Inflammatory macrophage (primary cell): ENCODE measurements at regions not wholly inside any gene's neighbourhood (a gene's known extent, or its start where the extent isn't known, plus 50 kb on each side); places are given as distances from the start of the nearest gene placed in this dataset.
A peak's percentile ranks its signal among the peaks of the same experiment; 100 is the strongest.
"Not testable (repeated sequence)": the region's sequence is repeated elsewhere in the genome, so short reads cannot be mapped to it uniquely, and the experiment has no call there.

Source experiments
- DNase-seq, 2 donors: peaks; one replicate each; pipeline ENCODE4 v3.0.0-alpha.2; 2020 to 2022

DNA sequence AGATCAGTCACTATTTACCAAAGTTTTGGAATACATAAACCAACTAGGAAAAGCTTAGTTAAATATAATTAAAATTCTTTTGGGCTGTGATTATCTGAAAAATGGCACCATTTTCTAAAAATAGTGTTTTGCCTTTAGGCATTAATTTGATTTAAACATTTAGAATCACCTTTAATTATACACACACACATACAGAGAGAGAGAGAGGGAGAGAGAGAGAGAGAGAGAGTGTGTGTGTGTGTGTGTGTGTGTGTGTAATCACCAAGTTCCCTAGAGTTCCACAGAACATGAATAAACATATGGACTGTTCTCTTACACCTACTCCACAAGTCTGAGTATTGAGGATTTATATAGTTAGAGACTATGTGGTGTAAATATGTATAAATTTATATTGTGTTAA, 141.2 kb upstream of the ATXN1 start:
- peak in 1 of 2 donors; percentile 9 for DNase-seq

DNA sequence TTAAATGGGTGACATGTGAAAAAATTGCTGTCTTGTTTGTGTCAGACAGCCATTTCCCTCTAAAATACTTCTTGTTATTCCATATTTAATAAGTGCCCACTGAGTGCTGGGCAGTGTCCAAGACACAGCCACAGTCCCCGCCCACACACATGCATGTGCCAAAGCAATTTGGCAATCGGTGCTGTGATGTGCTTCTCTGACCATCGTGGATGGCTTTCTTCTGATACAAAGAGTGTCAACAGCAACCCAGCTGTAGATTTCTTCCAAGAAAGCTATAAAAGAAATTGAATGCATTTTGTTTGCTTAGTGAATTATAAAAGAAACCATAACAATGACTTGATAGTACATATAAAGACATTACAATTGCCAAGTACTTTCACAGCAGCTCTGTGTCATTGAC, 140.5 kb upstream of the ATXN1 start:
- DNase-seq, result peak; percentile 94 to 95

DNA sequence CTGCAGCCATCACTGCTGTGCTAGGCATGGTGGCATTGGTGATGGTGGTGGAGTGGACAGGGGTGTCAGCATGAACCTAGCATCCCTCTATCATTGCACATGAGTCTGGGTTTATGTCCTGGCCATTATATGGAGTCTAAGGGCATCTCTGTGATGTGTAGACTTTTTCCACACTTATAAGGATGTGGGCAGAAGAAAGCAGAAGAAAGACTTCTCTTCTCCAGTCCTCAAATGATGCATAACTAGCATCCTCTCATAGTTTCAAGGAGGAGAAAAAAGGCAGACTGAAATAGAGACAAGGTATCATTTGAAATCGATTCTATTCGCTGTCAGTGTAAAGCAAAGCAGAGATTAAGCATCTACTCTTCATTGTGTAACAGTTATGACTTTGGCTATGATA, 140.0 kb upstream of the ATXN1 start:
- peak; percentile 36 to 65 for DNase-seq

DNA sequence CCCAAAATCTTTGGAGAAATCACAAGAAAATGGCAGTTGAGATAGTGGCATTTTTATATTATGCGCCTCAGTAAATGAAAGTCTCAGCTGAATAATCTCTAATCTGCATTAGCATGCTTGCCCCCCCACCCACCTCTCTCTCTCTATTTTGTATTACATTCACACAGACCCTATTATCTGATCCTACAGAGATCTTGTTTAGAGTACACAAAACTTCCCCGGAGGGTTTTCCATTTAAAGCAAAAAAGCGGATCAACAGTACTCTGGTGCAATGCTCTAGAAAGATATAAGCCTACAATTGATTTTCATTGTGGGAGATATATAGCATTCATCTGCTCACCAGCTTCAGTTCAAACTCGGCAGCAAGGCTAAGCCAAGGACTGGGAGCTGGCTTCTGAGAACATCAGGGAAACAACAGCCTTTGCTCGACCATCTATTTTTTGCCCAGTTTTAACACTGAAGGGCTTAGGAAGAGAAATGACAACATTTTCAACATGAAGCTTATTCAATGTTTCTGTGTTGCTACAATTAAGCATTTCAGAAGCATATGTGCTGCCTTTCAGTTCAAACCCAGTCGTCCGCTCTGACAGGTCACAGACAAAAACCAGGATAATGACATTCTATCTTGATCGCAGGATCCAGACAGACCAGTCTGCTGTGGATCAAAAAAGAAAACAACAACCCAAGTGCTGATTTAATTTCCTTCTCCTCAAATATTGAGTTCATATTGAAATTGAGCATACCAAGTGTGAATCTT, 137.6 kb upstream of the ATXN1 start:
- DNase-seq, result no peak

DNA sequence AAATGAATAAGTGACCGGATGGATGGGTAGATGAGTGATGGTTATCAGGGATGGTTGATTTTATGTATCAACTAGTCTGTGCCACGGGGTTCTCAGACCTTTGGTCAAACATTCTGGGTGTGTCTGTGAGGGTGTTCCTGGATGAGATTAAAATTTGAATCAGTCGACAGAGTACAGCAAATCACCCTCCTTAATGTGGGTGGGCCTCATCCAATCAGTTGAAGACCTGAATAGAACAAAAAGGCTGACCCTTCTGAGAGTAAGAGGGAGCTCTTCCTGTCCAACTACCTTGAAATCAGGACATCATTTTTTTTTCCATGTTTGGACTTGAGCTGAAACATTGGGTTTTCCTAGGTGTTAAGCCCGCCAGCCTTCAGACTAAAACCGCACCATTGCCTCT, 136.4 kb upstream of the ATXN1 start:
- DNase-seq, result no peak

DNA sequence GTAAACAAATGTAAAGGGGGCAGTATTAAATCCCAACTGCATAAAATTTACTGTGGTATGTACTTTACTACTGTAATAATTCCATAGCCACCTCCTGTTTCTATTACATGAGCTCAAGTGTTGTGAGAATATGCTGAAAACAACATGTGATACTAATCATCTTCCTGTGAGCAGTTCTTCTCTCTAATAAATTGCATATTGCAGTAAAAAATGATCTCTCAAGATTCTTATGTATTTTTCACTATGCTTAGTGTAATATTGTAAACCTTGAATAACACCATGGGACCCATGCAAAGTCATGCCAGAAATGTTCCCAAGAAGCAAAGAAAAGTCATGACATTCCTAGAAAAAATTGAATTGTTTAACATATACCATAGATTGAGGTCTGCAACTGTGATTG, 133.0 kb upstream of the ATXN1 start:
- no peak for DNase-seq

DNA sequence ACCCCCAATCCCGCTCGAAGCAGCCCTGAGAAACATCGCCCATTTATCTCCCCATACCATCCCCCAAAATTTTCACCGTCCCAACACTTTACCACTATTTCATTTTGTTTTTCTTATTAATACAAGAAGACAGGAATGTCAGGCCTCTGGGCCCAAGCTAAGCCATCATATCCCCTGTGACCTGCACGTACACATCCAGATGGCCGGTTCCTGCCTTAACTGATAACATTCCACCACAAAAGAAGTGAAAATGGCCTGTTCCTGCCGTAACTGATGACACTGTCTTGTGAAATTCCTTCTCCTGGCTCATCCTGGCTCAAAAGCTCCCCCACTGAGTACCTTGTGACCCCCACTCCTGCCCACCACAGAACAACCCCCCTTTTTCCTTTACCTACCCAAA, 129.8 kb upstream of the ATXN1 start:
- DNase-seq, result not testable (repeated sequence)

DNA sequence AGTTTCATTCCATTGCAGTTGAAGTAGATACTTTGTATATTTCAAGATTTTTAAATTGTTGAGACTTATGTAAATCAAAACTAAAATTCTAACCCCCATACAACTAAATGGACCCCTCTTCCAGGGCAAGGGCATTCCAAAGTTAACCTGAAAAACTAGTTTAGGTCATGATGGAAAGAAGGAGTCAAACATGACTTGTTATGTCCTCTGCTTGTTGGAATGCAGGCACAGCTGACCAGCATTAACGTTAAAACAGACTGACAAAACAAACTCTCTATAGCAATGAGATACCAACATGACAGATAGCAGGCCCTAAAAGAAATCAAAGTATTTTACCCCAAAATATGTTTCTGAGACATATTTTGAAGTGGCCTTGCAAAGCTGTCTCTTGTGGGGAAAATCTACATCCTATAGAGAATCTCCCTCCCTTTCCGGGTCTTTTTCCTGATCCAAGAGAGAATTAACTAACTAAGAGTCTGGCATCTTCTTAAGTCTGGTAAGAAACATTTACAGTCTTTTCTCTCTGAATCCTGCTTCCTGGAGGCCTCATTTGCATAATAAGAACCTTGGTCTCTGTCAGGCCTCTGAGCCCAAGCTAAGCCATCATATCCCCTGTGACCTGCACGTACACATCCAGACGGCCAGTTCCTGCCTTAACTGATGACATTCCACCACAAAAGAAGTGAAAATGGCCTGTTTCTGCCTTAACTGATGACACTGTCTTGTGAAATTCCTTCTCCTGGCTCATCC, 124.3 kb upstream of the ATXN1 start:
- DNase-seq, result no peak

DNA sequence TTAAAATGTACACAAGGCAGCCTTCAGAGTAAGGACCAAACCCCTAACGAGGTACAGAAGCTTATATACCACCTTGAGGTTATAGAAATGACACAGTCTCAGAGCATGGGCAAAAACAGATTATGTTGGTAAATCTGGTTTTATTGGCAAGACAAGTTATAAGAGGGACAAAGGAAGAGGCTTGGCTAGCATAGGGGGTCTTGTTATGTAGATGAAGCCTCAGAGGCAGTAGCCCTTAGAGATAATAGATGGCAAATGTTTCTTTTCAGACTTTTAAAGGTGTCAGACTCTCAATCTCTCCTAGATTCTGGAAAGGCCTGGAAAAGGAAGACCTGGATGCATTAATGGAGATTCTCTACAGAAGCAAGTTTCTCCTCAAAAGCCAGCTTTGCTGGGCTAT, 123.3 kb upstream of the ATXN1 start:
- DNase-seq, result no peak

DNA sequence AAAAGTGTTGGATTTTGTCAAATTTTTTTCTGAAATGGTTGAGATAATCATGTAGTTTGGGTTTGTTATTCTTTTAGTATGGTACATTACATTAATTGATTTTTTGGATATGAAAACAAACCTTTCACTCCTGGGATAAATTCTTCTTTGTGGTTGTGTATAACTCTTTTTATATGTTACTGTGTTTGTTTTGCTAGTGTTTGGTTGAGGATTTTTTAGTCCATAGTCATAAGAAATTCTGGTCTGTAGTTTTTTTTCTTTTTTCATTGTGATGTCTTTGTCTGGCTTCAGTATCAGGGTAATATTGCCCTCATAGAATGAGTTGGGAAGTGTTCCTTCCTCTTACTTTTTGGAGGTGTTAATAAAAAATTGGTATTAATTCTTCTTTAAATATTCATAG, 122.2 kb upstream of the ATXN1 start:
- no peak for DNase-seq

DNA sequence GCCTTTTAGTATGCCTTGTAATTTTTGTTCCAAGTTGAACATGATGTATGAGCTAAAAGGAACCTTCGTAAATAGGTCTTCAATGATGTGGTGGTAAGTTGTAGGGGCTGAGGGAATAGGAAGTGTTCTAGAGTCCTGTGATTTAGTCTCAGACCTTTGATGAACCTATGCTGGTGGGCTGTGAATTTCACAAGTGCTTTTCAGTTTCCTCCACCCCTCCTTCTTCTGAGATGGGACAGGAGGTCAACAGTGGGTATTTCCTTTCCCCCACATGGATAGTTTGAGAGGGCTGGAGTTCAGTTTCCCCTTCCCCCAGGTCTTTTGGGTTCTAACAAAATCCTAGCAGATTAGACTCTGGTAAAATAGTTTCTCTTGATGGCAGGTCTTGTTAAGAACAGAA, 121.0 kb upstream of the ATXN1 start:
- DNase-seq, result no peak

DNA sequence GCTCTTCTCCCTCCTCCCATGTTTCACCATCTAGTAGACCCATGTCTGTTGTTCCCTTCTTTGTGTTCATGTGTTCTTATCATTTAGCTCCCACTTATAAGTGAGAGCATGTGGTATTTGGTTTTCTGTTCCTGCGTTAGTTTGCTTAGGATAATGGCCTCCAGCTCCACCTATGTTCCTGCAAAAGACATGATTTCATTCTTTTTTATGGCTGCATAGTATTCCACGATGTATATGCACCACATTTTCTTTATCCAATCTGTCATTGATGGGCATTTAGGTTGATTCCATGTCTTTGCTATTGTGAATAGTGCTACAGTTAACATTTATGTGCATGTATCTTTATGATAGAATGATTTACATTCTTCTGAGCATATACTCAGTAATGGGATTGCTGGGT, 115.6 kb upstream of the ATXN1 start:
- not testable (repeated sequence) for DNase-seq

DNA sequence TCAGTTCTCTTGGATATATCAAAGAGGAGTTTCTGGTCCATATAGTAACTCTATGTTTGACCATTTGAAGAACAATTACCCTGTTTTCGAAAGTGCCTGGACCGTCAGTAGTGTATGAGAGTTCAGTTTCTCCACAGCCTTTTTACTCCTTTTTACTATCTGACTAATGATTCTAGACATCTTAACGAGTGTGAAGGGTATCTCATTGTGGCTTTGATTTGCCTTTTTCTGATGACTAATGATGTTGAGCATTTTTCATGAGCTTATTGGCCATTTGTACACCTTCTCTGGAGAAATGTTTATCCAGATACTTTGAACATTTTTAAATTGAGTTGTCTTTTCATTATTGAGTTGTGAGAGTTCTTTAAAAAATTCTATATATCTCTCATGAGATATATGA, 114.9 kb upstream of the ATXN1 start:
- no peak for DNase-seq

DNA sequence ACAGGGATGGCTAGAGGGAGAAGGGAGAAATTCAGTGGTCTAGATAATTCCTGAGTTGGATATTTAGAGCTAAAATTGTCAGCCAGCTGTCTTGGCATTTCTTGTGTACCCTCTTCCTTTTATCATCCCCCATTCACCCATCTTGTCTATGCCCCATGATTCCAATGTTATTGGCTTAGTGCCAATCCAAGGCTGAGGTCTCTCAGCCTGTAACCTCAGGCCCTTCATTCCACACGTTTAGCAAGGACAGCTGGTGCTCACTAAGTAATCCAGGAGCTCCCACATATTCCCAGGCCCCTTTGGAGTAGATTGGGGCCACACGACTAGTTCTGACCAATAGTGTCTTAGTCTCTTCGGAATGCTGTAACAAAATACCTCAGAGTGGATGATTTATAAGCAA, 112.4 kb upstream of the ATXN1 start:
- DNase-seq, result no peak

DNA sequence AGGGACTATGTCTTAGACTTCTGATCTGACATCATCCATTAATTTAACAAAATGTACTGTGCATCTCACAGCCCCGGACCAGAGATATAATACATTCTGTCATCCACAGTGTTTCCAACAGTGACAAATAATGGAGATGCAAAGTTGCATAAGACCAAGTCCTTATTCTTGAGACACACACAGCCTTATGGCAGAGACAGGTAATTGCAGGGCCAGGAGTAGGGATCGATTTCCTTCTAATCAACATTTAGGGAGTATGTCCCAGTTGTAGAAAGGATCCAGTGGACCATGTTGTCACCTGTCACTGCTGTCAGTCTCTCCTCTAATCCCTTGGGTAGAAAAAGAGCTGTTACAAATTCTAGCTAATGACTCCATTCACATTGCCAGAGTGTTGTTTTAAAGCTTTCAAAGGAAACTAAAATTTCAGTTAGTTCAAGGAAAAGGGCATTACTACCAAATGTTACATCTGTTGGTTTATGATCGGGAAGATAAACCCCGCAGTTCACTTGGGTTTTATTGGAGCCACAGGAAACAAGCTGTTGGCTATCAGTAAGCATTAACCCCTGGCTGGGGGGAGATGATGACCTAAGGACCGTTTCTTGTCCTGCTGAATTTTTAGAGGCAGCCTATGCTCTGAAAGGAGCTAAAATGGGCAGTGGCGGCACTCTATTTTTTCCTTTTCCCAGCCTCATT, 111.4 kb upstream of the ATXN1 start:
- no peak for DNase-seq

DNA sequence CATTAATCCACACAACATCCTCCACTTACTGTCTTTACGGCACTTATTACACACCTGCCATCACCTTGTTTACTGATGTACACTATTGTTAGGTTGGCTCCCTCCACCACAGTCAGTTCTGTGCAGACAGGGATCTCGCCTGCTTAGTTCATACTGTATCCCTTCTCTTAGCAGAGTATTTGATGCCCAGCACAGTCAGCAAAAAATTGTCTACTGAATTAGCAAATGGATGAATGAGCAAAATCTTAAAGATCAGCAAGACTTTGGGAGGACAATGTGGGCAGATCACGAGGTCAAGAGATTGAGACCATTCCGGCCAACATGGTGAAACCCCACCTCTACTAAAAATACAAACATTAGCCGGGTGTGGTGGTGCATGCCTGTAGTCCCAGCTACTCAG, 109.8 kb upstream of the ATXN1 start:
- DNase-seq, result no peak

DNA sequence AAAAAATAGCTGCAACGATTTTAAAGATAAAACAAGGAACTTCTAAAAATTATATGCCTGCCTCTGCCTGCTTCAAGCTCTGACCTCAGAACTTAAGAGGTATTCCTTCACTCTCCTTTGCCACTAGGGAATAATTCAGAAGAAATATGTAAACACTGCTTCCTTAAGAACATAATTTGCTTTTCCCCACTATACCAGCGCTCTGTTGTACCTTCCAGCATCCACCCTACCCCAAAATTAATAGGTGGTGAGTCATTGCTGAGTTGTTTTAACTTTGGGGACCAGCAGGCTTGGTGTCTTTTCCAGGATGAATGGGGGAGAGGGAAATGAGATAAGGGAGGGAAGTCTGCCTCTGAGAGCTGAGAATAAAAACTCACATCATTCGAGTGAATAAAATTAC, 107.7 kb upstream of the ATXN1 start:
- DNase-seq, result no peak

DNA sequence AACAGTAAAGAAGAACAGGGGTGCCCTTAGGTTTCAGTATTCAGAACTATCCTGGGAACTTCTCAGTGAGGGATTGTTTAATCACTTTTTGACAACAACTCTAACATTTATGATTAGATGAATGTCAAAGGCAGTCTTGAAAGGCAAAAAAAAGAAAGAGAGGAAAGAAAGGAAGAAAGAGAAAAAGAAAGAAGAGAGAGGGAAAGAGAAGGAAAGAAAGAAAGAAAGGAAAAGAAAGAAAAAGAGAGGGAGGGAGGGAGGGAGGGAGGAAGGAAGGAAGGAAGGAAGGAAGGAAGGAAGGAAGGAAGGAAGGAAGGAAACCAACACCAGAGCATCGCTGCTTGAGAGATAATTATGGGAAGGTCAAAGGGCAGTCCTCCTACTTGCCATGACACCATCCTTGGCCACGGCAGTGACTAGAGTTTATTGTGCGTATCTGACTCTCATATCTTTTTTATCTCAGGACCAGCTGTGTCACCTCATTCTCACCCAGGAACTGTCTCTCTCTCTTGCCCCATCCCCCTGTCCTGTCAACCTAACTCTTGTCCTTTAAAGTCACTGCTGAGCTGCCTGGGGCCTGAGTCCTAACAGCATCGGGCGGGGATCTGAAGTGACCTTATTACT, 96.8 kb upstream of the ATXN1 start:
- no peak for DNase-seq

DNA sequence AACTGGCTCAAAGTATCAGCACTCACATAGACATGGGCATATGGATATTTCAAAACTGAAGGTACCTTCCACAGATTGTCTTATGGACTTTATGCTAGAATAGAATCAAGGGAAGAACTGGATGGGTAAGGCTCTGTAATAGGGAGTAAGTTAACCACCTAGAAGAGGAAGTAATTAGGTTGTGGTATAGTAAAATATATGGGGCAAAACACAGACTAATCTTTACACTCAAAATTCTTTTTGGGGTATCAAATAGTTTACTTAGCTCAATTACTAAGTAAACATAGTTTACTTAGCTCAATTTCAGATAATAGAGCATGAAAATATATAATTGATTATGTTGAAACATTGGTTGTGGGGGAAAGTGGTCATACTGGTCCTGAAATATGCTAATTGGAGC, 94.2 kb upstream of the ATXN1 start:
- no peak for DNase-seq

DNA sequence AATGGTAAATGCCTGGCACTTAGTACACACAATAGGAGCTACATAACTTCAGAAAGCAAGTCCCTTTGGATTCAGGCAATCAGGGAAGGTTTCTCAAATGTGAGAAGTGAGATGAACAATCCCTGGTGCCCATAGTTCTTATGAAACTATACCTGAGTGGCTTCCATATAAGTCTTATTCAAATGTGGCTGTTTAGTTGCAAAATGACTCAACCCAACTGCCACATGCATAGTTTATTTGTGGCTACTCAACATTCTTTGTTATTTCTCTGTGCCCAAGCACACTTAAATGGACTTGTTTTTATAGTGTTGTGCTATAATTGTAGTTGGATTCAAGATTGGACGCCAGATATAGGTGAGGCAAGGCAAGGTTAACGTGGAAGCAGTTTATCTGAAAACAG, 93.7 kb upstream of the ATXN1 start:
- no peak for DNase-seq

DNA sequence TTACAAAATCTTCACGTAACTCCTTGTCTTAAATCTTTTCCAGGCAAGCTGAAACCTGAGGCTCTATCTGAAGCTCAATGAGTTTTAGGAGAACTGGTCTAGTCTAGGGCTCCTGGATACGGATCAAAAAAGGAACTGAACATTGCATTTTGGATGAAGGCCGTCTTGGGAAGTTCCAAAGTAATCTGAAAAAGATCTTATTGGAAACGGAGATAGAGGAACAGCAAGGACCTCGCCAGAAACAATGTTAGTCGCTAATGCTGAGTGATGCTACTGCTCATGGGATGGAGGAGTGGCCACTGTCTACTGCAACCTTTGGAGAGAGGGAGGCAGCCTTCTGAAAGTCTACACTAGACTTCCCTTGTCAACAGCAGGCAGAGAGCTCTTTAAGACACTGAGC, 91.4 kb upstream of the ATXN1 start:
- no peak for DNase-seq

DNA sequence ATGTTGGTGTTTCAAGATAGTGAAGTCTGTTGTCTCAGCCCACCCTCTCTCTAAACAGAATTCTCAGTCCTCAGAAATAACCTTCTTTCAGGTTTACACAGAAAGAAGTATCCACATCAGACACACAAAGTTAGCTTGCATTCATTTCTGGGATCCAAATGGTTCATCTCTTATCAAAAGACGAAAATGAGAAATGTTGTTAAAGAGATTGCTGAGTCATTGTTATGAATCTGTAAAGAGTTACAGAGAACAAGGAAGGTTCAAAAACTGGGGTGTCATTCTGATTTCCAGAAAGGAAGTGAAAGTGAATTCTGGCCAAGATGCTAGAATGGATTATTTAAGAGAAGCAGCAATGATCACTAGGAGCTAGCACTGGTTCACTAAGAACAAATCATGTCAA, 90.5 kb upstream of the ATXN1 start:
- DNase-seq, result peak; percentile 60 to 87

DNA sequence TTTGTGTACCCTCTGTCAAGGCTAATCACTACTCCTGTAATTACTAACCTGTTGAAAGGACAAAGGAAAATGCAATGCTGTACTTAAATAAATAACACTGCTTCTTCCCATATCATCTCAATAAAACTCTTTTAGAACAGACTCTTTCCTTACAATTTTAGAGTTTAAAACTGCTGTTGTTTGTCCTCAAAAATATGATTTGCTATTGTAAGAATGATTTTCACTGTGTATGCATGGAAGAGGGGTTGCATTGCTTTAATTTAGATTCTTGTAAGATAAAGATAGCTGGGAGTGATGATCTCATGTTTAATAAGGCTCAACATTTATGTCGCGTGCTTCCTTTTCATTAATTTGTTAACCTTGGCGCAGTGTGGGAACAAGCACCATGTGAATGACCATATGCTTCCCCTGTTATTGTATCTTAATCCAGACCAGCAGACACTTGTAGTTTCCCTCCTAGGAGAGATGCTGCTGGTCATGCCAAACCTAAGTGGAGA, 89.8 kb upstream of the ATXN1 start:
- DNase-seq, result no peak
